ENCODE measurements at regions not wholly inside any gene's neighbourhood (a gene's known extent, or its start where the extent isn't known, plus 50 kb on each side); places are given as distances from the start of the nearest gene placed in this dataset.

GRCh38 chr16:5386989-5387388 is 289.4 kb upstream of the EEF2KMT start:
- ATAC-seq (ENCODE audit: low FRiP score in 2 of 2) (no peak), DNase-seq (no peak)
- no peaks in the 10 kb centered on the region for H3K9me3 ChIP-seq
- no peak overlapping the region for H3K4me3 ChIP-seq
- H3K27ac ChIP-seq = no peak overlapping the region
- no peaks in the 10 kb centered on the region for H3K27me3 ChIP-seq
- H3K4me1 ChIP-seq = no peaks in the 10 kb centered on the region
- TF ChIP-seq POLR2AphosphoS5 (IDR thresholded peaks at IDR 0.05) (no peak), POLR2A (IDR thresholded peaks at IDR 0.05) (no peak), EP300 (IDR thresholded peaks at IDR 0.05) (no peak)
- TF ChIP-seq, protein P1, sequence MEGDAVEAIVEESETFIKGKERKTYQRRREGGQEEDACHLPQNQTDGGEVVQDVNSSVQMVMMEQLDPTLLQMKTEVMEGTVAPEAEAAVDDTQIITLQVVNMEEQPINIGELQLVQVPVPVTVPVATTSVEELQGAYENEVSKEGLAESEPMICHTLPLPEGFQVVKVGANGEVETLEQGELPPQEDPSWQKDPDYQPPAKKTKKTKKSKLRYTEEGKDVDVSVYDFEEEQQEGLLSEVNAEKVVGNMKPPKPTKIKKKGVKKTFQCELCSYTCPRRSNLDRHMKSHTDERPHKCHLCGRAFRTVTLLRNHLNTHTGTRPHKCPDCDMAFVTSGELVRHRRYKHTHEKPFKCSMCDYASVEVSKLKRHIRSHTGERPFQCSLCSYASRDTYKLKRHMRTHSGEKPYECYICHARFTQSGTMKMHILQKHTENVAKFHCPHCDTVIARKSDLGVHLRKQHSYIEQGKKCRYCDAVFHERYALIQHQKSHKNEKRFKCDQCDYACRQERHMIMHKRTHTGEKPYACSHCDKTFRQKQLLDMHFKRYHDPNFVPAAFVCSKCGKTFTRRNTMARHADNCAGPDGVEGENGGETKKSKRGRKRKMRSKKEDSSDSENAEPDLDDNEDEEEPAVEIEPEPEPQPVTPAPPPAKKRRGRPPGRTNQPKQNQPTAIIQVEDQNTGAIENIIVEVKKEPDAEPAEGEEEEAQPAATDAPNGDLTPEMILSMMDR (IDR thresholded peaks at IDR 0.05) = no peak
- 76 to 86% methylated on average over 2 of the region's 2 CpGs for WGBS, 2 donors
- no peaks in the 10 kb centered on the region for H3K36me3 ChIP-seq

GRCh38 chr16:5385811-5386210 is 288.2 kb upstream of the EEF2KMT start:
- DNase-seq (no peak), ATAC-seq (ENCODE audit: low FRiP score in 2 of 2) (no peak)
- Histone ChIP-seq H3K27ac (no peak overlapping the region), H3K9me3 (no peaks in the 10 kb centered on the region), H3K36me3 (no peaks in the 10 kb centered on the region), H3K4me3 (no peak overlapping the region), H3K4me1 (no peaks in the 10 kb centered on the region), H3K27me3 (no peaks in the 10 kb centered on the region)
- 38 to 40% methylated on average over 3 of the region's 3 CpGs for WGBS, 2 donors
- TF ChIP-seq, protein P1 (IDR thresholded peaks at IDR 0.05) = no peak
- TF ChIP-seq EP300 (IDR thresholded peaks at IDR 0.05) = no peak
- TF ChIP-seq POLR2A (IDR thresholded peaks at IDR 0.05) = no peak
- TF ChIP-seq POLR2AphosphoS5 (IDR thresholded peaks at IDR 0.05) = no peak

GRCh38 chr16:5385115-5385514 is 287.5 kb upstream of the EEF2KMT start:
- ATAC-seq (ENCODE audit: low FRiP score in 2 of 2) (no peak), DNase-seq (no peak)
- 78 to 91% methylated on average over 2 of the region's 2 CpGs for WGBS, 2 donors
- H3K4me1 ChIP-seq = no peaks in the 10 kb centered on the region
- H3K36me3 ChIP-seq = no peaks in the 10 kb centered on the region
- no peaks in the 10 kb centered on the region for H3K9me3 ChIP-seq
- no peak for TF ChIP-seq POLR2A (IDR thresholded peaks at IDR 0.05)
- TF ChIP-seq POLR2AphosphoS5 (IDR thresholded peaks at IDR 0.05) = no peak
- TF ChIP-seq, protein P1 (IDR thresholded peaks at IDR 0.05) = no peak
- no peak for TF ChIP-seq EP300 (IDR thresholded peaks at IDR 0.05)
- no peak overlapping the region for H3K27ac ChIP-seq
- no peak overlapping the region for H3K4me3 ChIP-seq
- H3K27me3 ChIP-seq = no peaks in the 10 kb centered on the region

- Histone ChIP-seq H3K27ac (no peak overlapping the region), H3K4me3 (no peak overlapping the region), H3K9me3 (no peaks in the 10 kb centered on the region), H3K36me3 (no peaks in the 10 kb centered on the region), H3K27me3 (no peaks in the 10 kb centered on the region), H3K4me1 (no peaks in the 10 kb centered on the region)
- TF ChIP-seq EP300 (IDR thresholded peaks at IDR 0.05) = no peak
- ATAC-seq (ENCODE audit: low FRiP score in 2 of 2) = no peak
- 88 to 94% methylated on average over 2 of the region's 2 CpGs for WGBS, 2 donors
- no peak for DNase-seq
These were observed 286.1 kb upstream of the EEF2KMT start for GRCh38 chr16:5383737-5384136.

DNA sequence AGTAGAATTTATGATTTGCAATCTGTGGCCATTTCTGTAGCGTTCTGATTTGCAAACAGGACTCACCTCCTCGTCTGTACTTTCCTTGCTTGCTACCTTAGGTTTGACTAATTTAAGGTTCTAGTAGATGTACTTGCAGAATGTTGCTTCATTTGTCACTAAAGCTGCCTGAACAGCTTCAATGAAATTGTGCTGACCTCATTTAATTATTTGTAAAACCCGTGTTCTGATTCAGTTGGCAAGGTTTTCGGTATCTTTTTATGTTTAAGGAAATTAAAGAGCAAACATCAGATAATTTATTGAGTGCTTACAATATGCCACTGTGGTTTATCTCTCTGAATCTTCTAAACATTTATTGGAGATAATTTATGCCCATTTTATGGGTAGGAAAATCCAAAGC is 284.9 kb upstream of the EEF2KMT start:
- Histone ChIP-seq H3K27ac (no peak overlapping the region), H3K4me3 (no peak overlapping the region), H3K36me3 (no peaks in the 10 kb centered on the region), H3K27me3 (no peaks in the 10 kb centered on the region), H3K4me1 (no peaks in the 10 kb centered on the region), H3K9me3 (no peaks in the 10 kb centered on the region)
- ATAC-seq (ENCODE audit: low FRiP score in 2 of 2) (no peak), DNase-seq (no peak)
- 83 to 86% methylated on average over 4 of the region's 4 CpGs for WGBS, 2 donors
- TF ChIP-seq POLR2A (IDR thresholded peaks at IDR 0.05) (no peak), POLR2AphosphoS5 (IDR thresholded peaks at IDR 0.05) (no peak), EP300 (IDR thresholded peaks at IDR 0.05) (no peak)
- TF ChIP-seq, protein P1 (IDR thresholded peaks at IDR 0.05) = no peak
